HG03025 (cell line): ENCODE measurements at regions not wholly inside any gene's neighbourhood (a gene's known extent, or its start where the extent isn't known, plus 50 kb on each side); places are given as distances from the start of the nearest gene placed in this dataset.
A peak's percentile ranks its signal among the peaks of the same experiment; 100 is the strongest.

ENCODE experiments used
- ATAC-seq: cut with Tn5 transposase; IDR thresholded peaks from one replicate; pipeline ENCODE4 v1.9.1; 2021; ENCODE audit warnings: mild to moderate bottlenecking, moderate library complexity; ENCODE audit not compliant: unreplicated experiment, low FRiP score

DNA sequence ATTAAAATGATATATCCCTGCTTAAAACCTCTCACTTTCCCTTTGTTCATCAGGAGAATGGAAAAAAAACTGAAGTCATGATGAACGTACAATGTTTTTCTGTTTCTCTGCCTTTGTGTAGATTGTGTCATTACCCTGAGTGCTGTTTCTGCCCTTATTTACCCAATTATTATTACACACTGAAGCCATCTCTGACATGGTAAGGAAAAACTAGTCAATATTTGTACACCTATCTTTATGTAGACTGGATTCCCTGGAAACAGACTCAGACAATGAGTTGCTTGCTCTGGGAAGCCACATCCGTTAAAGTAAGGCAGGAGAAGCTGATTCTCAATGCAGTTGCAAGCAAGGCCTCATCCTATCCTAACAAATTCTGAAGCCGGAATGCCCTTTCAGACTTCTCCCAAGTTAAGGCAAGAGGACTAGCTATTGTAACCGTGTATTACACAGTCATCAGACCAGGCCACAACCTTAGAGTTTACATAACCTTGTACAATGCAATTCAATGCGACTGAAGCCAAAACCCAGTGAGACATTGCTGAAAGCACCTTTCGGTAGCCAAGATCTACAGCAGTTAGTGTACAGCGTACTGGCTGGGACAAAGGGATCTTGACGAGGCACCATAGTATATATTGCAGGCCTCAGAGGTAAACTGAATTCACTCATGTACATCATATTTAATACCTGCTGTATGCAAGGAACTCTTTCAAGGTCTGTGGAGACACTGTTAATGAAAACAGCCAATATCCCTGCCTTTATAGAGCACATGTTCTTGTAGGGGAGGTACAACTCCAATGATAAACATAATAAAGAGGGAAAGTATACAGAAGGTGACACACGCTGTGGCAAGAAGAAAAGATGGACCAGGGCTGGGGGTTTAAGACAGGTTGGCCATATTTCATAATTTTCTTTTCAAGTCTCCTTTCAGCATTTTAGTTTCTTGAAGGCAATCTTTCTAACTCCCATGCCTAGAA is 1040.8 kb upstream of the SEMA6D start:
- ATAC-seq, result no peak

DNA sequence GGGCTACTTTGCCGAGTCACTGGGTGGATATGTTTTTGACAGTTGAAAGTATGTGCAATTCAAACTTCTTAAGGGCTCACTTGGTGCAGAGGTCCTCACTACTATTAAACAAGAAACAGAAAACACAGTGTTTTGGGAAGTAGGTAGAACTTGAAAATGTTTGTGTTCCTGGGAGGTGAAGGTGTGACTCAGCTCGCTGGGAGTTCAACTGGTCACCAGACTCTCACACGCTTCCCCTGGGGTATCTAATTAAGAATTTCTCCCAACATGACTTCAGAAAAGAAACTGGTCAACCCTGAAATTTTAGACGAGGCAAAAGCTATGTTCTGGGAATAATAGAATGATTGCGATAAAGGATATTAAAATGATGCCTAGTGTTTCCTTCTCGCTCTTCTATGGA is 1039.8 kb upstream of the SEMA6D start:
- ATAC-seq, result no peak

DNA sequence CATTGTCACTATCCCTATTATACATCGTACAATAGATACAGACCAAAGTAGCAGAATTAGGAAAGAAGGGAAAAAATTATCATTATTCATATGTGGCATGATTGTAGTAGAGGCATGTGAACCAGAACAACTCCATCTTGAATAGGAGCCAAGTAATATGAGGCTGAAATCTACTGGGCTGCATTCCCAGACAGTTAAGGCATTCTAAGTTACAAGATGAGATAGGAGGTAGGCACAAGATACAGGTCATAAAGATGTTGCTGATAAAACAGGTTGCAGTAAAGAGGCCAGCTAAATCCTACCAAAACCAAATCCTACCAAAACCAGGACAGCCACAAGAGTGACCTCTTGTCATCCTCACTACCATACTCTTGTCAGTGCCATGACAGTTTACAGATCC is 1035.4 kb upstream of the SEMA6D start:
- no peak for ATAC-seq

DNA sequence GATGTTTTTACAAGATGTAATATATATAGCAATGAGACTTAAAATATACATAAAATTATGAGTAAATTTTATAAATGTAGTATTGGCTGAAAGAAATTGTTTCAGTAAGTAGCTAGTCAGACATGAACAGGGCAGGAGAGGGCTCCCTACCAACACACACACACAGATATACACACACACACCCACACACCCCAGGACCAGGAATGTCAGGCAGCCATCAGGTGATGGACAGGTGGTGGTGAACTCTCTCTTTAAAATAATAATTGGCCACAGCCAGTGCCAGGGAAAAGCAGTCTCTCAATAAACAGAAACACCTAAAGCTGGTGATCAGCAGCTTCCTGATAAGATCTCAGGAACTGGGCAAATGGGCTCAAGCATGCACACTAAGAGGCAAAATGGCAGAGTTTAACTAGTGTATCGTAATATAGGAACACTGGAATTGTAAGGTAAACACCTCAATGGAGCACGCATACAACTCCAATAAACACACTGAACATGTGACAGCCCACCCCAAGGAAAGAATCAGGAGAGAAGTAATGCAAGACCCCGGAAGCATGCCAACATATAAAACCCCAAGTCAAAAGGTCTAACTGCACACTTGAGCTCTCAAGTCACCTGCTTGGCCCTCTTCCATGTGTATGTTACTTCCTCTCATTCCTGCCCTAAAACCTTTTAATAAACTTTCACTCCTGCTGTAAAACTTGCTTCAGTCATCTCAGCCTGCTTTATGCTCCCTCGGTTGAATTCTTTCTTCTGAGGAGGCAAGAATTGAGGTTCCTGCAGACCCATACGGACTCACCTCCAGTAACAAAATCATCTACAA is 1034.1 kb upstream of the SEMA6D start:
- no peak for ATAC-seq

DNA sequence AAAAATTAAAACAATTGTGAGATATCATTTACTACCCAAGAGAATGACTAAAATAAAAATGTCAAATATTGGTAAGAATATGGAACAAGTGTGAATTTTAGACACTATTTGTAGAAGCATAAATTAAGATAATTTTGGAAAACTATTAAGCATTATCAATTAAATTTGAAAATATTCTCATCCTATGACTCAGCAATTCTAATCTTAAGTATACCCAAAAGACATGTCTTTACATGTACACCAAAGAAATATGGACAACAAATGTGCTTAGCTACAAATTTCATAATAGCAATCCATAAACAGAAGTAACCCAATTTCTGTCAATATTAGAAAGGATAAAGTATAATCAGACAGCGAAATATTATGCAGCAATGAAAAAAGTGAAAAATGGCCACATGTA is 1032.2 kb upstream of the SEMA6D start:
- ATAC-seq, result no peak

DNA sequence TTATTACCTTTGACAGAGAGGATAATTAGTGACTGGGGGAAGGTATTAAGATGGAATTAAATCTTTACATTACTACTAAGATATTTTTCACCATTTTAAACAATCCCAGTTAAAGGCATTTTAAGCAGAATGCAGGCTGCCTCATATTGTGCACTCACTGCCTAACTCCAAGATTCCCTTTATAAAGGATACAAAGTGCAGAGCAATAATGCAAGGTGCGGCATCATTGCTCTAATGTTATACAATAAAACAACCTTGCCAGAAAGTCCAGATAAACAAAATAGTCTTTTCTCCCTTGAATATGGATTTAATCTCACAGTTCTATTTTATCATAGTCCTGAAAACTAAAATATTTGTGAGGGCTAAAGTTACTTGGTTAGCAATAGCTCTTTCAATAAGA is 1031.6 kb upstream of the SEMA6D start:
- no peak for ATAC-seq

DNA sequence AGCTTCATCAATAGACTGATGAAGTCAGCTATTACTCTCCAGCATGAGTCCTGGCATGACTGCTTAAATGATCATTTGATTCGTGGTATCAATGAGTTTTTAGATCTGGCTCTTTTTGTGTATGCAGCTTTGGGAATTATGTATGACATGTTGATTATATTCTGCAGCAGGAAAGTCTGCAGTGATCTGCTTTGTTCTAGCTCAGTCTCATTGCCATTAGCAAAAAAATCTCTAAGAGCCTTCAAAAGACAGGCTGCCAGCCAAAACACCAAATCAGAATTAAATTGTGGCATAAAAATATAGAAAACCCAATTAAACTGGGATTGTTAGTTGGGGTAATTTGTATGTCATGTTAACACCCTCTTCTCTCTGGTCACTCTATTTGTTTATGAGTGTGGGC is 1021.0 kb upstream of the SEMA6D start:
- ATAC-seq, result no peak

DNA sequence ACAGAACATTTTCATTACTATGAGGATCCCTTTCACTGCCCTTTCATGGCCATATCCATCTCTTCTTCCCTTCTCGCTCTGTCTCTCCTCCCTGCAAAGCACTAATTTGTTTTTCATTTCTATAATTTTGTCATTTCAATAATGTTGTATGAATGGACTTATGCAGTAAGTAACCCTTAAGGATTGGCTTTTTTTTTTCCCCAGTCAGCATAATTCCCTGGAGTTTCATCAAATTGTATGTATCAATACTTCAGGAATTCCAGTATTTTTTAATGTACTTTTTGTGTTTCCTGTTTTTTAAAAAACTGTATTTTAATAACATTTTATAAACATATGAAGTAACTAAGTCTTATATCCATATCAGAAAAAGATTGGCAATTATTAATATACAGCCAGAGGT is 1016.0 kb upstream of the SEMA6D start:
- no peak for ATAC-seq

DNA sequence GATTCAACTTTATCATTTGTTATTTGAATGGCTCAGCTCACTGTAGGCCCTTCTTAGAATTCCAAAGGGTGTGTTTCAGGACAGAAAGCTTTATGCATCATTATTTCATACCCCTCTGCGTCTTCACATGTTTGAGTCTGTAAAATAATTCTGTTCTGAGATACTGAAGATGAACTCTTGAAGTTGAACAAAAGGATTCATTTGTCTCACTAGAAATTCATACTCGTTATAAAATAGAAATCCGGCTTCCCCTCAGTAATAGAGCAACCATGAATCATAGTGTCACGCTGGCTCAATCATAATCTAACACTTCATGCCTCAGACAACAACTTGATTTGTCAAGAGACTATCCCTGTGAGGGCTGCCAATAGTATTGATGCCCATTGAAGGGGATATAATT is 1015.4 kb upstream of the SEMA6D start:
- ATAC-seq, result no peak

DNA sequence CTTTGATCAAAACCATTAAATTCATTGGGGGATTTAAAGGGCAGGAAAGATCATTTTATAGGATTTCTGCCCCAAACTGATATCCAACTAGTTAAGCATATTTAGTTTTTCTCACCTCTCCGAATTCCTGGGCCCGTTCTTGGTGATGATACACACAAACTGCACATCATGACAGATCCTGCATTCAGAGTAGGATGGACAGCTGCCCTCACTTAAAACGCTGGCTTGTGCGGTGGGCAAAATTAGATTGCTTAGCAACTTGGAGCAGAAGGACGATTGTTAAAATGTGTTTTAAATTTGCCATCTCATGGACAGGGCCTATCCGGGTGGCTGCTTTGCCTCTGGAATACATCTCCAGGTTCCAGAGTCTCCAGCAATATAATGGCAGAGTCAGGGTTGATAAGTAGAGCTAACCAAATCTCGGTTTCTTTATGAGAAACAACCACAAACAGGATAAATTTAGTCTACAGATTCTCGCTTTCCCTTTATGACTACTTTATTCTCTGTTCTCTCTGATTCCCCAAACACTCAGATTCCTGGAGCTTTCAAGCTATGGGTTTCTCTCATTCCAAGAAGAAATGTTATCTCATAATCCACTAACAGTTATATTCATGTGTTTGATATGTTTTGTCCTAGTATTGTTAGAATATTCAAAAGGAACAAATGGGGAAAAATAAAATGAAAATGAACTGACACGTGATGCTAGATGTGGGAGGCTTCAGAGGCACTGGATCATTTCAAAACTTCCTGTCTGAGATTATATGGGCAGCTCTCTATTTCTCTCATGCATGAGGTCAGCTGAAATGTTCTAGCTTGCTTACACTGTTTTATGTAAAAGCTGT is 1014.1 kb upstream of the SEMA6D start:
- peak; percentile 73 for ATAC-seq

DNA sequence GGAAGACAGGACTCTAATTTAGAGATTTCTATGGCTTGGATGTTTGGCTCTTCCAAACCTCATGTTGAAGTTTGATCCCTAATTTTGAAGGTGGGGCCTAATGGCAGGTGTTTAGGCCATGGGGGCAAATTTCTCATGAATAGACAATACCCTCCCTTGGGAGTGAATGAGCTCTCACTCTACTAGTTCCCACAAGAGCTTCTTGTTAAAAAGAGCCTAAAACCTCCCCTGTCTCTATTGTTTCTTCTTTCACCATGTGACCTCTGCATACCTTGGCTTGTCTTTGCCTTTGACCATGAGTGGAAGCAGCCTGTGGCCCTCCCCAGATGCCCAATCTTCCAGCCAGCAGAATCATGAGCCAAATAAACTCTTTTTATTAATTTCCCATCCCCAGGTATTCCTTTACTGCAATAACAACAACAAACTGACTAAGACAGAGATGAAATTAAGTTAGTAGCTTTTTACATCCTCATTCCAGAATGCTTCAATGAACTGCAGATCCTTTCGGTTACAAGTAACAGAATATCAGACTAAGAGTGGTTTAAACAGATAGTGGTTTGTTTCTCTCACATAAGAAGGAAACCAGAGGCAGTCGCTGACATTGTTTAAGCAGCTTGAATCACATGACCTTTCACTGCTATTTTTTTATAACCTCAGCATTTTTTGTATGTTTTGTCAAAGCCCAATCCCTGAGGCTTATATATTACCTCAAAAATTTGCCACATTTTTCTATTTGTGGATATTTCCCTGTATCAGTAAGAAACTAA is 1013.3 kb upstream of the SEMA6D start:
- peak; percentile 50 for ATAC-seq

DNA sequence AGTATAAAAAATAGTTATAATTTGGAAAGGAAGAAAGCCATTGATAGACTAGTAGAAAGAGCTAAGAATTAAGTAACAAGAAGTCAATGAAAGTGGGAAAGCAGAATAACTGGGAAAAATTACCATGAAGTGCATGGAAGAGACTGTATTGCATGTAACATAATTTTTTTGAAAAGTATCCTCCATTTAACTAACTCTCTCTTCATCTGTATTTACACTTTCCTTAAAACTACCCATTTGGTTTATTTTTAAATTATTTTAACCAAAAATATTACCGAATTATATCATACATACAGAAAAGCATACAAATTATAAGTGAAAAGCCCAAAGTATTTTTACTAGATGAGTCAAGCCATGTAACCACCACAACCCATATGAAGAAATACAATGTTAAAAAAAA is 1009.9 kb upstream of the SEMA6D start:
- no peak for ATAC-seq

DNA sequence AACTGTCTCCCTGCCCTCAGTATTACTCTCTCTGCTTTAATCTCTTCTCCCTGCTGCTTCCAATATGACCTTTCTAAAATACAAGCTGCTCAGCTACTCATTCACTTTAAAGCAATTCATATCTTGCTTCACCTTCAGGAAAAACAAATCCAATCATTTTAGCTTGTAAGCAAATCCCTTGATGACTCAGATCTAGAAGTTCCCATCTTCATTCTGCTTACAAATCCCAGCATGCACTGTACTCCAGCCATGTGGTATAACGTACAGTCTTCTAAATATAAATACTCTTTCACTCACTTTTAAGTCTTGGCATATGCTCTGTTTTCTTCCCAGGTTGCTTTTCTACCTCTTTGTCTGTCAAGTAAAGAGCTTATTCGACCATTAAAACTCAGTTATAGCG is 1009.1 kb upstream of the SEMA6D start:
- ATAC-seq, result no peak

DNA sequence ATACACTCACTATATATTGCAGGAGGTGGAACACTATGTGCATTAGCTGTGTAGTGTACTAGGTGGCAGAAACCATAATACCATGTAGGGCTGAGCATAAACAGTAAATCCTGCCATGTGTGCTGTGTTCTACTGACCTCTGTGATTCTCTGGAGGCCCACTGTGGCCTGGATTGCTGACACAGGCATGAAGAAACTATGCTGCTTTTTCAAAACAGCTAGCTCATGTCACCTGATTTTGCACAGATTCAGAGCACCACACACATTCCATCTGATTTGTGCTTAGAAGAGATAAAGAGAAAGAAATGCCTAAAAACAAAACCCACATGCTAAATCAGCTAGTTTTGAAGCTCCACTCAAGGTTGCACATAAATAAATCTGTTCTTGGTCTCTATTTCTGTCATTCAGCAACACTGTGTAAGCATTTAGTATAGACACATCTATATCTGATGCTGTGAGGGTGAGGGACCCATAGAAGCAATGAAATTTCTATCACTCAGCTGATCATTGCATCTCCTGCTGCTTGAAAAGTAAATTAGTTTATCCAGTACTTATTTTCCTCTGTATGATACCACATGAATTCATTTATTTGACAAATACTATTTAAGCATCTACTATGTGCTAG is 1007.7 kb upstream of the SEMA6D start:
- ATAC-seq, result no peak

DNA sequence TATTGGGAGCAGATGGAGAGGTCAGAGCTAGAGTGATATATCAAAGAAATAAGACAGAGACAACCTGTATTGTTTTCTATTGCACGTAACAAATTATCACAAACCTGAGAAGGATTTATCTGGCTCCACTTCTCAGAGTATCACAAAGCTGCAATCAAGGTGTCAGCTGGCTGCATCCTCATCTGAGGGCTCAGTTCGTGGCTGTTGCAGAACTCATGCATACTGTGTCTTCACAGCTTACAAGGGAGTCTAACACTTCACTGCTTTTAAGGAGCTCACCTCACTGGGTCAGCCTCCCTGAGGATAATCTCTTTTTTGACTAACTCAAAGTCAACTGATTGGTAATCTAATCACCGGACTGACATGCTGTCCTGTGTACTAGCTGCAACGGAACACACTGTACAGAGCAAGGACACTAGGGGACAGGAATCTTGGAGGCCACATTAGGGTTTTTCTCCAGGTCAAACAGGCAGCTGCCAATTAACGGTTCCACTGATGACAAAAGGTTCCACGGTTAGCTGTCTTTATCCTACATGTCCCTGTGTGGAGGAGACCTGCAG is 1006.8 kb upstream of the SEMA6D start:
- ATAC-seq, result no peak

DNA sequence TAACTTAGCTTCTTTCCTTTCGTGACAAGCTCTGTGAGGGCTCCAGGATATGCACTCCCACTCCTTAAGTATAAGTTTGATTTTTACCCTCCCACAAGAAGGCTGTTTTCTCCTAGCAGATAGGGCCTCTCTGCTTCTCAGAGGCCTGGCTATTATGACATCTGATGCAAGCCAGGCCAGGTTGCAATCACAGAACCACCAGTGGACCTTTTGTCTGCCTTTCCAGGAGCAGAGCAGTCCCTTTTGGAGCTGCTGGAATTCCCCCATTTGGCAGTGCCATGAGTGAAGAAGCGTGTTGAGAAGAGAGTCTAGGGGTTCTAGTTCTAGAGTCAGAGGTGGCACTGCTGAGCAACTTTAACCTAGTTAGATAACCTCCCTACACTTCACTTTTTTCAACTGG is 1004.3 kb upstream of the SEMA6D start:
- no peak for ATAC-seq

DNA sequence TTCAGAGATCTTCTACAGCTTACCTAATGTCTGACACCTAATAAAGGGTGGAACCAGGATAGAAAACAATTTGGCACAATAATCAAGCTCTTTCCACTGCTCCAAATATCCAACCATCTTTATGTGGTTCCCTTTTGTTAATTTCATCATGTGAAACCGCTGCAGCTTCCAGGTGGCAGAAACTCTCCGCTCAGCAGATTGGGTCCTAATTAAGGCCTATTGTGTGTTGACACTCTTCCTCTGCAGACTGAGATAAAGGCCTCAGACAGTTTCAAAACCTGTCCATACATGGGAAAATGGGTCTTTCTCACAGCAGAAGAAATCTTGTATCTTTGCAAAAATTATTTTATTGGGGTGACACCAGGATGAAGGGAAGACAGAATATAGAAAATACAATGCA is 1002.4 kb upstream of the SEMA6D start:
- no peak for ATAC-seq

DNA sequence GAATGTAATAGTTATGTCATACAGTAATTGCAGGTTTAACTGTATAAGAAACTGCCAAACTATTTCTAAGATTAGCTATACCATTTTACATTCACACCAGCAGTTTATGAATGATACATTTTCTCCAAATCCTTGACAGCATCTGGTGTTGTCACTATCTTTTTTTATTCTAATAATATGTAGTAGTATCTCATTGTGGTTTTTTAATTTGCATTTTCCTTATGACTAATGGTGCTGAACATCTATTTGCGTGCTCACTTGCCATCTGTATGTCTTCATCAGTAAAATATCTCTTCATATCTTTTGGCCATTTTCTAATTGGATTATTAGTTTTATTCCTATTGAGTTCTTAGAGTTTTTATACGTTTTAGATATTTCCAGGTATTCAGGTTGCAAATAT is 994.0 kb upstream of the SEMA6D start:
- ATAC-seq, result no peak

DNA sequence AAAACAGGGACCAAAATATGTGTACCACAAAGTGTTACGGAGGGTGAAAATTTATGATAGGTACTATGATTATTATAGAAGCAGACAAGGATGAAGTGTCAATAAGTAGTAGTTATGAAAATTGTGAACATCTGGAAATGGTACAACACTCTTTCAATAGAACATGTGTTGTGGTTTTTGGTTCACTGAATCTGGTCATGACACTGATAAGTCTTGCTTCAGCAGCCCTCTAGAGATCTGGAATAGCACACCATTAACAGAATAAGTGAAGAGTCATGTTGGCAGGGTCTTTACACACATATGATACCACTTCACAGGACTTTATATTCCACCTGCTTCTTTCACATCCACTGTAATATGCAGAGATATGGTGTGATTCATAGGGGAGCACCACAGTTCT is 985.2 kb upstream of the SEMA6D start:
- no peak for ATAC-seq
